Panc1 (cell line): ENCODE measurements at regions not wholly inside any gene's neighbourhood (a gene's known extent, or its start where the extent isn't known, plus 50 kb on each side); places are given as distances from the start of the nearest gene placed in this dataset.

Experiments
- CTCF ChIP-seq: fragments of 450-650 bp; IDR thresholded peaks from 2 replicates; pipeline ENCODE4 v1.5.1; 2017; ENCODE audit warnings: mild to moderate bottlenecking
- POLR2AphosphoS5 ChIP-seq: IDR thresholded peaks from 2 replicates; pipeline ENCODE4 v1.6.1; 2012; ENCODE audit warnings: mild to moderate bottlenecking, low read depth, low read length, moderate library complexity
- SIN3A ChIP-seq: IDR thresholded peaks from 2 replicates; pipeline ENCODE4 v1.6.1; 2012; ENCODE audit warnings: low read depth, mild to moderate bottlenecking, low read length, moderate library complexity, borderline replicate concordance; ENCODE audit not compliant: insufficient read depth
- TF ChIP-seq, protein P1 (sequence below), 2 experiments: IDR thresholded peaks; 2 replicates each; pipeline ENCODE4 v1.6.1; 2011 to 2012; ENCODE audit warnings: low read depth in 2 of 2, control low read depth in 1 of 2, low read length in 1 of 2, mild to moderate bottlenecking in 1 of 2, moderate library complexity in 1 of 2; ENCODE audit not compliant: insufficient read depth in 1 of 2

GRCh38 chr13:82165396-82166174 lies 1716.7 kb downstream of the SLITRK1 start:
- TF ChIP-seq CTCF (no peak), POLR2AphosphoS5 (no peak), SIN3A (no peak)
- TF ChIP-seq, protein P1, sequence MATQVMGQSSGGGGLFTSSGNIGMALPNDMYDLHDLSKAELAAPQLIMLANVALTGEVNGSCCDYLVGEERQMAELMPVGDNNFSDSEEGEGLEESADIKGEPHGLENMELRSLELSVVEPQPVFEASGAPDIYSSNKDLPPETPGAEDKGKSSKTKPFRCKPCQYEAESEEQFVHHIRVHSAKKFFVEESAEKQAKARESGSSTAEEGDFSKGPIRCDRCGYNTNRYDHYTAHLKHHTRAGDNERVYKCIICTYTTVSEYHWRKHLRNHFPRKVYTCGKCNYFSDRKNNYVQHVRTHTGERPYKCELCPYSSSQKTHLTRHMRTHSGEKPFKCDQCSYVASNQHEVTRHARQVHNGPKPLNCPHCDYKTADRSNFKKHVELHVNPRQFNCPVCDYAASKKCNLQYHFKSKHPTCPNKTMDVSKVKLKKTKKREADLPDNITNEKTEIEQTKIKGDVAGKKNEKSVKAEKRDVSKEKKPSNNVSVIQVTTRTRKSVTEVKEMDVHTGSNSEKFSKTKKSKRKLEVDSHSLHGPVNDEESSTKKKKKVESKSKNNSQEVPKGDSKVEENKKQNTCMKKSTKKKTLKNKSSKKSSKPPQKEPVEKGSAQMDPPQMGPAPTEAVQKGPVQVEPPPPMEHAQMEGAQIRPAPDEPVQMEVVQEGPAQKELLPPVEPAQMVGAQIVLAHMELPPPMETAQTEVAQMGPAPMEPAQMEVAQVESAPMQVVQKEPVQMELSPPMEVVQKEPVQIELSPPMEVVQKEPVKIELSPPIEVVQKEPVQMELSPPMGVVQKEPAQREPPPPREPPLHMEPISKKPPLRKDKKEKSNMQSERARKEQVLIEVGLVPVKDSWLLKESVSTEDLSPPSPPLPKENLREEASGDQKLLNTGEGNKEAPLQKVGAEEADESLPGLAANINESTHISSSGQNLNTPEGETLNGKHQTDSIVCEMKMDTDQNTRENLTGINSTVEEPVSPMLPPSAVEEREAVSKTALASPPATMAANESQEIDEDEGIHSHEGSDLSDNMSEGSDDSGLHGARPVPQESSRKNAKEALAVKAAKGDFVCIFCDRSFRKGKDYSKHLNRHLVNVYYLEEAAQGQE (IDR thresholded peaks at IDR 0.05; ENCODE audit: insufficient read depth in 1 of 2, low read depth in 2 of 2, low read length in 1 of 2), result no peak
